Central memory CD8-positive, alpha-beta T cell (primary cell): ENCODE measurements at regions not wholly inside any gene's neighbourhood (a gene's known extent, or its start where the extent isn't known, plus 50 kb on each side); places are given as distances from the start of the nearest gene placed in this dataset.

Experiments used
- ATAC-seq: fragments of 150-1000 bp; cut with Tn5 transposase; replicated peaks from 2 replicates; pipeline ENCODE4 v1.10.0; 2022; ENCODE audit warnings: mild to moderate bottlenecking, moderate FRiP score, moderate number of reproducible peaks; ENCODE audit not compliant: poor library complexity, severe bottlenecking; ENCODE audit errors: extremely low read depth
- DNase-seq, 2 donors: peaks; one replicate each; pipeline ENCODE4 v3.0.0; 2021; ENCODE audit warnings: low spot score in 2 of 2
- H3K27ac Mint-ChIP-seq: one replicate; pipeline ENCODE4 v1.8.0; 2022; ENCODE audit warnings: low read depth, mild to moderate bottlenecking, moderate library complexity, mixed read lengths
- H3K27me3 Mint-ChIP-seq: one replicate; pipeline ENCODE4 v1.8.0; 2022; ENCODE audit warnings: mixed read lengths
- H3K36me3 Mint-ChIP-seq: one replicate; pipeline ENCODE4 v1.8.0; 2022; ENCODE audit warnings: mild to moderate bottlenecking, moderate library complexity, mixed read lengths; ENCODE audit not compliant: insufficient read depth
- H3K4me1 Mint-ChIP-seq: one replicate; pipeline ENCODE4 v1.8.0; 2022; ENCODE audit warnings: mixed read lengths
- H3K4me3 Mint-ChIP-seq: one replicate; pipeline ENCODE4 v1.8.0; 2022; ENCODE audit warnings: mild to moderate bottlenecking, moderate library complexity, mixed read lengths
- H3K9me3 Mint-ChIP-seq: one replicate; pipeline ENCODE4 v1.8.0; 2022; ENCODE audit warnings: mixed read lengths

DNA sequence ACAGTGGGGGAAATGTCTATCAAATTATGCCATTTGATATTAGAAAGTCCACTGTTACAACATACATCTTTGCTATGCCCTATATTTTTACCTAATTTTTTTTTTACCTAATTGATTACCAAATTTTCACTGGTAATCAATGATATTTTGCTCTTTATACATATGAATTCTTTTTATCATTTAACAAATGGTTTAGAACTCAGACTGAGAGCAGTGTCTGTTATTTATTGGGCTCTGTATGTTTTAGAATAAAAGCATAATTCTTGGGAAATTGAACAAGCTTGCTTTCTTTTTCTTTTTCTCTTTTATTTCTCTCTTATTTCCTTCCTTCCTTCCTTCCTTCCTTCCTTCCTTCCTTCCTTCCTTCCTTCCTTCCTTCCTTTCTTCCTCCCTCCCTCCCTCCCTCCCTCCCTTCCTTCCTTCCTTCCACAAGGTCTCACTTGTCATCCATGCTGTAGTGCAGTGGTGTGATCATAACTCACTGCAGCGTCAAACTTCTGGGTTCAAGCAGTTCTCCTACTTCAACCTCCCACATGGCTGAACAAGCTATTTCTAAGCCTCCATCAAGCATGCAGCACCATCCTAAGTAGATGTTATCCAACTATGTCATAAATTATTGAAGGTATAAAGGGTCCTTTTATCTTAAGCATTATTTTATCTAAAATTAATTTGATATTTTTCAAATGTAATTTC lies 911.7 kb upstream of the CITED2 start:
- no peak overlapping the region for H3K27ac Mint-ChIP-seq
- H3K27me3 Mint-ChIP-seq, result peaks cover 35% of the 10 kb centered on the region
- ATAC-seq (no peak), DNase-seq (no peak)
- H3K4me3 Mint-ChIP-seq, result no peak overlapping the region
- H3K9me3 Mint-ChIP-seq, result no peaks in the 10 kb centered on the region
- no peaks in the 10 kb centered on the region for H3K4me1 Mint-ChIP-seq
- H3K36me3 Mint-ChIP-seq, result peaks cover 2% of the 10 kb centered on the region

GRCh38 chr6:140285471-140285870 lies 911.0 kb upstream of the CITED2 start:
- DNase-seq (no peak), ATAC-seq (no peak)
- Mint-ChIP-seq H3K36me3 (no peaks in the 10 kb centered on the region), H3K27me3 (peaks cover 28% of the 10 kb centered on the region), H3K9me3 (no peaks in the 10 kb centered on the region), H3K4me1 (no peaks in the 10 kb centered on the region), H3K4me3 (no peak overlapping the region), H3K27ac (no peak overlapping the region)

DNA sequence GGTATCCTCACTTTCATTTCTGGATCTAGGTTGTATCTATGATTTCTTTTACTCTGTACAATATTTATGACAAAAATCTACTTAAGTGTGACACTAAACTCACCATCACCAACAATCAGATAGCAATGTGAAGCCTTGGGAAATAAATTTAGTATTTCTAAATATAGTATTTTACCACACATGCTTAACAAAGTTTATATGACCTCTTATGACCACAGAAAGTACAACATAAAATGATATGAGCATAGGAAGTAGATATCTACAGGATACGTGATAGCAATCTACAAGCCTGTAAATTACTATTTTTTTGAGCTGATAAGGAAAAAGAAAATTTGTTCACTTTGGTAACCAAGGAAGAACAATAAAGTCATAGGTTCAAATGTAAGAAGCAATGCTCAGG lies 910.4 kb upstream of the CITED2 start:
- peaks cover 23% of the 10 kb centered on the region for H3K27me3 Mint-ChIP-seq
- no peak overlapping the region for H3K27ac Mint-ChIP-seq
- no peak overlapping the region for H3K4me3 Mint-ChIP-seq
- ATAC-seq, result no peak
- H3K9me3 Mint-ChIP-seq, result no peaks in the 10 kb centered on the region
- no peak for DNase-seq
- no peaks in the 10 kb centered on the region for H3K4me1 Mint-ChIP-seq
- H3K36me3 Mint-ChIP-seq, result no peaks in the 10 kb centered on the region

DNA sequence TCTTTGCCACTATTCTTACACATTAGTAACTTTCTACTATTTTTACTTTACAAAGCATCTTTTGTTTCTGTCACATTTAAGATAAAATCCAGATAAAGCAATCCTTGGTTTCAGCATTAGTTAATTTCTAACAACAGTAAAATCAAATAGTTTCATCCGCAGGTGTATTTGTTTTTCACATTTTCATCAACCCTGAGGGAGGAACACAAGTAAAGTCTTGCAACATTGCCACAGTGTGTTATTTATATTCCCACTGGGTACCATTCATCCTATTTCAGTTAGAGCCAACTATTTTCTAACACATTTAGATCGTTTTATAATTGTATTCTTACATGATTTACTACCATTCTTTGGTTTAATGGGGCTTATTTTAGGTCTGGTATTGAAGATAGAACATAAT lies 908.7 kb upstream of the CITED2 start:
- H3K9me3 Mint-ChIP-seq, result no peaks in the 10 kb centered on the region

DNA sequence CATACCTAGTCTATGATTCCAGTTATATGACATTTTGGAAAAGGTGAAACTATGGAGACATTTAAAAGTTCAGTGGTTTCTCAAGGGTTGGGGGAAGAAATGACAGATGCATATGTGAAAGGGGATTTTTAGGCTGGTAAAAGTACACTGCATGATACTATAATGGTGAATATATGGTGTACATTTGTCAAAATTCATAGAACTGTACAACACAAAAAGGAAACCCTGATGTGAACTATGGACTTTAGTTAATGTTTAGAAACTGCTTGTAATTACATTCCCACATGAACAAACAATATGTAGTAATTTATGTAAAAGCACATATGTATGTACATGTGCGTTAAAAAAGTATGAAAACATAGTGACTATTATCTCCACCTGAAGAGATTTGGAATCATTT lies 907.3 kb upstream of the CITED2 start:
- no peaks in the 10 kb centered on the region for H3K4me1 Mint-ChIP-seq
- no peak overlapping the region for H3K27ac Mint-ChIP-seq
- H3K36me3 Mint-ChIP-seq, result no peaks in the 10 kb centered on the region
- H3K9me3 Mint-ChIP-seq, result no peaks in the 10 kb centered on the region
- ATAC-seq (no peak), DNase-seq (no peak)
- no peaks in the 10 kb centered on the region for H3K27me3 Mint-ChIP-seq
- H3K4me3 Mint-ChIP-seq, result no peak overlapping the region

More for the DNA sequence above, 908.7 kb upstream of the CITED2 start:
- H3K4me1 Mint-ChIP-seq, result no peaks in the 10 kb centered on the region
- H3K4me3 Mint-ChIP-seq, result no peak overlapping the region
- no peak overlapping the region for H3K27ac Mint-ChIP-seq
- no peaks in the 10 kb centered on the region for H3K36me3 Mint-ChIP-seq
- DNase-seq (no peak), ATAC-seq (no peak)
- peaks cover 6% of the 10 kb centered on the region for H3K27me3 Mint-ChIP-seq

GRCh38 chr6:140281236-140281635 lies 906.8 kb upstream of the CITED2 start:
- no peaks in the 10 kb centered on the region for H3K4me1 Mint-ChIP-seq
- ATAC-seq (no peak), DNase-seq (no peak)
- H3K27me3 Mint-ChIP-seq, result no peaks in the 10 kb centered on the region
- no peak overlapping the region for H3K27ac Mint-ChIP-seq
- H3K36me3 Mint-ChIP-seq, result no peaks in the 10 kb centered on the region
- no peaks in the 10 kb centered on the region for H3K9me3 Mint-ChIP-seq
- H3K4me3 Mint-ChIP-seq, result no peak overlapping the region

DNA sequence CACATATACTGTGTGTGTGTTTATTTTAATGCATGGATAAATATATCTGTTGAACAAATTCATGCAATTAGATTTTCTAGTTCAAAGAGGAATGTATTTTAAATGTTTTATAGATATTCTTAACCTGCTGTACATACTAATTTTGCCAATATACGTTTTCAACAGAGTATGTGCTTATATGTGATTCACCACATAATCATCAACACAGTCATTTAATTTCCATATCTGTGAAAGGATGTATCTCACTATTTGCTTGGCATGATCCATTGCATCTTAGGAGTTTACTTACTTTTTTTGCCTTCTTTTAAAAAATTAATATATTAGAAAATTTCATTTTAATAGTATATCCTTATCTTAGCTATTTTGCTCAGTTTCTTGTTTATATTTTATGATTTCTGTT lies 902.3 kb upstream of the CITED2 start:
- ATAC-seq, result no peak
- peaks cover 9% of the 10 kb centered on the region for H3K27me3 Mint-ChIP-seq
- DNase-seq, result no peak
- no peak overlapping the region for H3K4me3 Mint-ChIP-seq
- H3K27ac Mint-ChIP-seq, result no peak overlapping the region
- no peaks in the 10 kb centered on the region for H3K4me1 Mint-ChIP-seq
- H3K9me3 Mint-ChIP-seq, result no peaks in the 10 kb centered on the region
- H3K36me3 Mint-ChIP-seq, result no peaks in the 10 kb centered on the region

DNA sequence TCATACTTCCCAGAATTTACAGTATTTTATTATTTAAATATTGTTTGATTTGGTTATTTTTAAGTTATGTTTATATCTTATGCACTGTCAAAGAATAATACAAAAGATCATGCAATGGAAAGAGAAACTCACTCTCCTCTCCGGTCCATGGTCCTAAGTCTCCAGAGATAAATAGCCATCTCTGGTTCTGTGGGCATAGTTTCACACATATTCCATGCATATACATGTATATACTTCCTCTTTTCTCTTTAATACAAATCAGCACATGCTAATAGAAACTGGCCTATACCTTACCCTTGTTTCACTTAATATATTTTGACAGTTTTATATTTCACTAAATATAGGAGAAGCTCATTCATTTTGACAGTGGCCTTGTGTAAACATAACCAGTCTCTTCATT lies 901.7 kb upstream of the CITED2 start:
- H3K36me3 Mint-ChIP-seq, result no peaks in the 10 kb centered on the region
- H3K4me1 Mint-ChIP-seq, result no peaks in the 10 kb centered on the region
- ATAC-seq (no peak), DNase-seq (no peak)
- H3K9me3 Mint-ChIP-seq, result no peaks in the 10 kb centered on the region
- no peak overlapping the region for H3K4me3 Mint-ChIP-seq
- H3K27ac Mint-ChIP-seq, result no peak overlapping the region
- peaks cover 9% of the 10 kb centered on the region for H3K27me3 Mint-ChIP-seq

DNA sequence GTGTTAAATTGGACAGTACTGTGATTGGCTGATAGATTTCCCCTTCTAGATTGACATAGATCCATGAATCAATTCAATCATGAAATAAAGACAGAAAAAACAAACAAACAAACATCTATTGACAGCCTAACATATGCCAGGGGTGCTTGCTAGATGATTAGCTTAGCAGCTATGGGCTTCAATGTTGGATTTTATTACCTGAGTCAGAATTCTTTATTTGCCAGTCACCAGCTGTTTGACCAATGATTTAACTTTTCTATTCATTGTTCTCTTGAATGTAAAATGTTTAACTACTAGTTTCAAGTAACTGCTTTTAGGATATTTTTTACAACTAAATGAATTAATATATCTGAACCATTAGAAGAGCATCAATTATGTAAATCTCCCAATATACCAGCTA lies 901.3 kb upstream of the CITED2 start:
- Mint-ChIP-seq H3K4me1 (no peaks in the 10 kb centered on the region), H3K27ac (no peak overlapping the region), H3K4me3 (no peak overlapping the region), H3K27me3 (peaks cover 9% of the 10 kb centered on the region), H3K36me3 (no peaks in the 10 kb centered on the region), H3K9me3 (no peaks in the 10 kb centered on the region)
- no peak for ATAC-seq
- no peak for DNase-seq

GRCh38 chr6:140274548-140274947 lies 900.1 kb upstream of the CITED2 start:
- Mint-ChIP-seq H3K4me3 (no peak overlapping the region), H3K27me3 (peaks cover 9% of the 10 kb centered on the region), H3K36me3 (no peaks in the 10 kb centered on the region), H3K27ac (no peak overlapping the region), H3K4me1 (no peaks in the 10 kb centered on the region), H3K9me3 (no peaks in the 10 kb centered on the region)
- ATAC-seq (no peak), DNase-seq (no peak)

DNA sequence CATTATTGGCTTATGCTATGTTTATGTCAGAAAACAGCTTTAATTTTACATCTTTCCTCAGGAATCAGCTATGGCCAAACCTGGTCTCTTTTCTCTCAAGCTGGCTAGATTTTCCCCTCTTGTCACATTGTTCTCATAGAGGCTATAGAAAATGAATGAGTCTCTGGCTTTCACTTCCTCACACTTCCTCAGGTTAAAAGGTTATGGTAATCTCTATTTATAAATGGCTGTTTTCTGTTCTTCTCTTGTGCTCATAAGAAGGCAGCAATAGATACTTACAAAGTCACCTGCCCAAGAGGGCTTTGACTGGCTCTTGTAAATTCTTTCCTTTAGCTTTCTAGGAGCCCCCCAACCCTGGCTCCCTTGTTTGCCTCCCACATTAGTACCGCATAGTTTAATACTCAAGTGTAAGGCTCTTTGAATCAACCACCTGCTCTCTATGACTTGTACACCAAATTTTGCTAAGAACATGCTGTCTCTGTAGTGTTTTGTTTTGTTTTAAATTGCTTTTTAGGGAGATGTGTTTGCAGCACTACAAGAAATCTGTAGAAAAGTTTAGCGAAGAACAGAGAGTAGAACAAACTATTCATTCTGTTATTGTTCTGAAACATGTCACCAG lies 897.4 kb upstream of the CITED2 start:
- peaks cover 9% of the 10 kb centered on the region for H3K27me3 Mint-ChIP-seq
- H3K27ac Mint-ChIP-seq, result no peak overlapping the region
- H3K4me3 Mint-ChIP-seq, result no peak overlapping the region
- no peaks in the 10 kb centered on the region for H3K36me3 Mint-ChIP-seq
- no peaks in the 10 kb centered on the region for H3K4me1 Mint-ChIP-seq
- H3K9me3 Mint-ChIP-seq, result no peaks in the 10 kb centered on the region
- ATAC-seq (no peak), DNase-seq (no peak)

DNA sequence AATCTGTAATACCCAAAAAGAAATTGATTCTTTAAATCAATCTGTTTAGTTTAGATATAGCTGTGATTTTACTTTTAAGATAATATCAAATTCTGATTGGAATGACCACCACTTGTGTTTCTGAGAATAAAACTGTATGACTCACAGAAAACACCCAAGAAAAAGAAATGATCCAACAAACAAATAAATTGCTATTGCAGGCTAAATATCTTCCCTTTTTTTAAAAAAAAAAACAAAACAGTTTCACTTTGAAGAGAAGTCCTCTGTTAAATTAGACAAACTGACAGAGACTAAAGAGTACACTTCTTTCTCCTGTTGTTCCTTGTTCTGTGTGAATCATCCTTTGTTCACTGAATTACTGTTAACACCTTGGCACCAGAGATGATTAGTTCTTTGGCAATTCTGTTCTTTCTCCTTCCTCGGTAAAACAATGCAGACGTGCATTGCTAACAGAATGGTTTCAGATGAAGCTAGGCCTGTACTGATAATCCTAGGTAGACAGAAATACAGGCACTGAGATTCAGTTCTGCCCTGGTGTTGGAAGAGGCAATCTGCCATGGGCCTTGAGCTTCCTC lies 895.2 kb upstream of the CITED2 start:
- H3K4me1 Mint-ChIP-seq, result no peaks in the 10 kb centered on the region
- no peak overlapping the region for H3K4me3 Mint-ChIP-seq
- no peak for ATAC-seq
- no peaks in the 10 kb centered on the region for H3K9me3 Mint-ChIP-seq
- DNase-seq, result no peak
- H3K27me3 Mint-ChIP-seq, result no peaks in the 10 kb centered on the region
- H3K36me3 Mint-ChIP-seq, result no peaks in the 10 kb centered on the region
- H3K27ac Mint-ChIP-seq, result no peak overlapping the region

DNA sequence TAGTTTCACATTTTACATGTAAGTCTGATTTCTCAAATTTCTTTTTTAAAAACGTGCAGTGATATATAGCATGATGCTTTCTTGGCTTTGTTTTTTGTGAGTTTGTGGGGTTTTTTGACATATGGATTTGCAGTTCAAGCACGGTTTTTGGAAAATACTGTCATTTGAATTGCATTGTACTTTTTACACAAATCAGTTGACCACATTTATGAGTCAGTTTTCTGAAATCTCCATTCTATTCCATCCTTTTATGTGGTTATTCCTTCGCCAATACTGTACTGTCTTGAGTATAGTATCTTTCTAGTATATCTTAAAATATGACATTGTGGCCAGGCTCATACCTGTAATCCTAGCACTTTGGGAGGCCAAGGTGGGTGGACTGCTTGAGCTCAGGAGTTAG lies 890.0 kb upstream of the CITED2 start:
- no peak for DNase-seq
- H3K36me3 Mint-ChIP-seq, result no peaks in the 10 kb centered on the region
- no peak overlapping the region for H3K27ac Mint-ChIP-seq
- H3K9me3 Mint-ChIP-seq, result no peaks in the 10 kb centered on the region
- H3K4me3 Mint-ChIP-seq, result no peak overlapping the region
- peaks cover 30% of the 10 kb centered on the region for H3K27me3 Mint-ChIP-seq
- no peaks in the 10 kb centered on the region for H3K4me1 Mint-ChIP-seq
- ATAC-seq, result no peak
